Neural progenitor cell (in vitro differentiated cells): ENCODE measurements at regions not wholly inside any gene's neighbourhood (a gene's known extent, or its start where the extent isn't known, plus 50 kb on each side); places are given as distances from the start of the nearest gene placed in this dataset.

ENCODE experiments used
- CTCF ChIP-seq: fragments of 200-600 bp; sonication (generic); IDR thresholded peaks from 2 replicates; pipeline ENCODE4 v1.5.1; 2017; ENCODE audit warnings: antibody characterized with exemption, mild to moderate bottlenecking
- EZH2 ChIP-seq: fragments of 200-600 bp; sonication (generic); IDR thresholded peaks from 2 replicates; pipeline ENCODE4 v1.6.1; 2017; ENCODE audit warnings: antibody characterized with exemption, mild to moderate bottlenecking, moderate library complexity
- EZH2phosphoT487 ChIP-seq: fragments of 200-600 bp; sonication (generic); IDR thresholded peaks from 2 replicates; pipeline ENCODE4 v1.6.1; 2017; ENCODE audit warnings: antibody characterized with exemption

DNA sequence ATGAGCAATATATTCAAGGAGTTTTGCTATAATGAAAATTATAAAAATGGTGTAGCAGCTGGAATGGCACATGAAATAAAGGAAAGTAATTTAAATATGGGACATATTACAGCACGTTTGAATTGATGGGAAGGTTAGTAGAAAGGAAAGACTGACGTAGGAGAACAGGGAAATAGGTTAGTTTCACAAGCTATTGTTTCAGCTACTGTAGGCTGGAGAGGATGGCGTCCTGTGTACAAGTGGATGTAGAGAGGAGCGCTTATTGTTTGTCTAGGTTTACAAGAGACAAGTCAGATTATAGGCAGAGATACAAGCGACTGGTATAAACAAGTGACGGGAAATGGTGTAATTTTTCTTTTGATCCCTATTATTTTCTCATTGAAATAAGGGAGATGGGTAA, 431.2 kb upstream of the PDE3A start:
- TF ChIP-seq CTCF (no peak), EZH2 (no peak), EZH2phosphoT487 (no peak)
